WTC11 (cell line): ENCODE measurements at regions not wholly inside any gene's neighbourhood (a gene's known extent, or its start where the extent isn't known, plus 50 kb on each side); places are given as distances from the start of the nearest gene placed in this dataset.

Source experiments
- ETV6 ChIP-seq: sonication (generic); formaldehyde crosslinking; IDR thresholded peaks from 2 replicates; pipeline ENCODE4 v1.8.1; 2022; ENCODE audit warnings: mild to moderate bottlenecking, missing genetic modification reagents
- TEAD4 ChIP-seq: sonication (generic); formaldehyde crosslinking; IDR thresholded peaks from 2 replicates; pipeline ENCODE4 v1.8.0; 2022; ENCODE audit warnings: mild to moderate bottlenecking, missing genetic modification reagents
- ZBTB21 ChIP-seq: sonication (generic); formaldehyde crosslinking; IDR thresholded peaks from 2 replicates; pipeline ENCODE4 v1.8.1; 2023; ENCODE audit warnings: mild to moderate bottlenecking, missing genetic modification reagents, borderline replicate concordance
- TF ChIP-seq, protein P1 (sequence below): fragments of 200-600 bp; IDR thresholded peaks from 2 replicates; pipeline ENCODE4 v1.8.0; 2022; ENCODE audit warnings: antibody characterized with exemption

DNA sequence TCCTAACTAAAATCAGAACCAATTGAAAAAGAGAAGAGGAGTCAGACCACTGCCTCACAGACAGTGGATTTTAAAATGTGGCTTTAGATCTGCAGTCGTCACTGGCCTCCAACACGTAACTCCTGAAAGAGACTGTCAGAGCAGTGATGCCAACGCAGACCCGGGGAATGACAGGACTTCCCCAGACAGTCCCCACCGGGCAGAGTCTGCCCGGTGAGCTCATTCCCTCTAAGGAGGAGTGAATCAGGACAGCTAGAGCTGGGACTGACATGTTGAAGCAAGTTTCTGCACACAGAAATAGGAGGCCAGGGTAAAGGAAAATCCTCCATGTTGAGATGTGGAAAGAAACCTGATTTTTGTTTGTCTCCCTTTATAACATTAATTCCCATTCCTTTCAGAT, 105.0 kb downstream of the TES start:
- no peak for TF ChIP-seq ETV6 (CRISPR knock-in tag)
- TF ChIP-seq ZBTB21 (CRISPR knock-in tag) = no peak
- no peak for TF ChIP-seq TEAD4 (CRISPR knock-in tag)
- TF ChIP-seq, protein P1, sequence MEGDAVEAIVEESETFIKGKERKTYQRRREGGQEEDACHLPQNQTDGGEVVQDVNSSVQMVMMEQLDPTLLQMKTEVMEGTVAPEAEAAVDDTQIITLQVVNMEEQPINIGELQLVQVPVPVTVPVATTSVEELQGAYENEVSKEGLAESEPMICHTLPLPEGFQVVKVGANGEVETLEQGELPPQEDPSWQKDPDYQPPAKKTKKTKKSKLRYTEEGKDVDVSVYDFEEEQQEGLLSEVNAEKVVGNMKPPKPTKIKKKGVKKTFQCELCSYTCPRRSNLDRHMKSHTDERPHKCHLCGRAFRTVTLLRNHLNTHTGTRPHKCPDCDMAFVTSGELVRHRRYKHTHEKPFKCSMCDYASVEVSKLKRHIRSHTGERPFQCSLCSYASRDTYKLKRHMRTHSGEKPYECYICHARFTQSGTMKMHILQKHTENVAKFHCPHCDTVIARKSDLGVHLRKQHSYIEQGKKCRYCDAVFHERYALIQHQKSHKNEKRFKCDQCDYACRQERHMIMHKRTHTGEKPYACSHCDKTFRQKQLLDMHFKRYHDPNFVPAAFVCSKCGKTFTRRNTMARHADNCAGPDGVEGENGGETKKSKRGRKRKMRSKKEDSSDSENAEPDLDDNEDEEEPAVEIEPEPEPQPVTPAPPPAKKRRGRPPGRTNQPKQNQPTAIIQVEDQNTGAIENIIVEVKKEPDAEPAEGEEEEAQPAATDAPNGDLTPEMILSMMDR = no peak
